Neural cell (in vitro differentiated cells): ENCODE measurements at regions not wholly inside any gene's neighbourhood (a gene's known extent, or its start where the extent isn't known, plus 50 kb on each side); places are given as distances from the start of the nearest gene placed in this dataset.

Source experiments
- H2AFZ ChIP-seq: fragments of 200-600, 300-800 bp; sonication (generic), shearing (Covaris generic); 2 replicates; pipeline ENCODE4 v1.6.0; 2014; ENCODE audit warnings: low read depth, mild to moderate bottlenecking, antibody characterized with exemption, low read length, moderate library complexity
- H3F3A ChIP-seq: fragments of 200-600 bp; shearing (Covaris generic); 2 replicates; pipeline ENCODE4 v1.6.1; 2016; ENCODE audit warnings: mild to moderate bottlenecking, moderate library complexity, mixed read lengths, antibody characterized with exemption, low read length; ENCODE audit not compliant: insufficient read depth, poor library complexity, severe bottlenecking
- H3K27ac ChIP-seq: fragments of 200-600, 300-800 bp; sonication (generic), shearing (Covaris generic); 2 replicates; pipeline ENCODE4 v1.5.1; 2014; ENCODE audit warnings: mild to moderate bottlenecking, low read length, moderate library complexity
- H3K27me3 ChIP-seq: fragments of 300-800, 200-600 bp; sonication (generic), shearing (Covaris generic); 2 replicates; pipeline ENCODE4 v1.6.0; 2014; ENCODE audit warnings: mild to moderate bottlenecking, low read depth, low read length, moderate library complexity; ENCODE audit not compliant: insufficient read depth
- H3K36me3 ChIP-seq: fragments of 300-800, 200-600 bp; sonication (generic), shearing (Covaris generic); 2 replicates; pipeline ENCODE4 v1.5.1; 2014; ENCODE audit warnings: mild to moderate bottlenecking, antibody characterized with exemption, low read length, moderate library complexity; ENCODE audit not compliant: insufficient read depth
- H3K4me2 ChIP-seq: fragments of 300-800, 200-600 bp; sonication (generic), shearing (Covaris generic); 2 replicates; pipeline ENCODE4 v1.6.0; 2014; ENCODE audit warnings: mild to moderate bottlenecking, low read length
- H3K4me3 ChIP-seq: fragments of 300-800, 200-600 bp; sonication (generic), shearing (Covaris generic); 2 replicates; pipeline ENCODE4 v1.5.1; 2014; ENCODE audit warnings: mild to moderate bottlenecking, low read length, moderate library complexity
- H3K79me2 ChIP-seq: fragments of 200-600 bp; shearing (Covaris generic); replicated peaks from 2 replicates; pipeline ENCODE4 v1.6.0; 2014; ENCODE audit warnings: mild to moderate bottlenecking, low read length, moderate library complexity; ENCODE audit not compliant: insufficient read depth
- H3K9ac ChIP-seq: fragments of 300-800, 200-600 bp; sonication (generic), shearing (Covaris generic); 2 replicates; pipeline ENCODE4 v1.6.1; 2016; ENCODE audit warnings: mild to moderate bottlenecking, low read length, mixed read lengths
- H3K9me2 ChIP-seq: fragments of 200-600 bp; shearing (Covaris generic); 2 replicates; pipeline ENCODE4 v1.6.1; 2016; ENCODE audit warnings: mild to moderate bottlenecking, low read length, mixed read lengths; ENCODE audit not compliant: insufficient read depth
- H3K9me3 ChIP-seq: fragments of 200-600, 300-800 bp; sonication (generic), shearing (Covaris generic); 2 replicates; pipeline ENCODE4 v1.6.1; 2016; ENCODE audit warnings: mild to moderate bottlenecking, mixed run types, low read length, moderate library complexity, mixed read lengths
- H4K20me1 ChIP-seq: fragments of 200-600 bp; shearing (Covaris generic); 2 replicates; pipeline ENCODE4 v1.6.1; 2016; ENCODE audit warnings: mild to moderate bottlenecking, mixed run types; ENCODE audit not compliant: insufficient read depth
- EP300 ChIP-seq: fragments of 450-650 bp; conservative IDR thresholded peaks from 2 replicates; pipeline ENCODE4 v1.6.1; 2014; ENCODE audit warnings: antibody characterized with exemption, mild to moderate bottlenecking, moderate library complexity; ENCODE audit not compliant: poor library complexity, severe bottlenecking
- EZH2 ChIP-seq: fragments of 200-600, 300-800 bp; shearing (Covaris generic), sonication (generic); IDR thresholded peaks from 2 replicates; pipeline ENCODE4 v1.6.1; 2014; ENCODE audit warnings: antibody characterized with exemption, low read length, borderline replicate concordance, mild to moderate bottlenecking; ENCODE audit not compliant: insufficient read depth, poor library complexity, severe bottlenecking
- MXI1 ChIP-seq: fragments of 450-650 bp; conservative IDR thresholded peaks from 2 replicates; pipeline ENCODE4 v1.6.1; 2014; ENCODE audit warnings: antibody characterized with exemption, mild to moderate bottlenecking; ENCODE audit not compliant: poor library complexity, severe bottlenecking
- POLR2AphosphoS5 ChIP-seq: IDR thresholded peaks from 2 replicates; pipeline ENCODE4 v1.6.1; 2012
- RAD21 ChIP-seq: fragments of 450-650 bp; conservative IDR thresholded peaks from 2 replicates; pipeline ENCODE4 v1.6.1; 2014; ENCODE audit warnings: antibody characterized with exemption, mild to moderate bottlenecking, moderate library complexity
- SMC3 ChIP-seq: fragments of 450-650 bp; conservative IDR thresholded peaks from 2 replicates; pipeline ENCODE4 v1.6.1; 2014; ENCODE audit warnings: antibody characterized with exemption, mild to moderate bottlenecking, moderate library complexity; ENCODE audit not compliant: poor library complexity
- TAF1 ChIP-seq: IDR thresholded peaks from 2 replicates; pipeline ENCODE4 v1.6.1; 2012; ENCODE audit warnings: low read depth
- TF ChIP-seq, protein P1 (sequence below): fragments of 450-650 bp; IDR thresholded peaks from 2 replicates; pipeline ENCODE4 v1.5.1; 2014; ENCODE audit warnings: antibody characterized with exemption, mild to moderate bottlenecking, moderate library complexity; ENCODE audit not compliant: poor library complexity, severe bottlenecking
- TF ChIP-seq, protein P2 (sequence below): IDR thresholded peaks from 2 replicates; pipeline ENCODE4 v1.6.1; 2012; ENCODE audit warnings: borderline replicate concordance

DNA sequence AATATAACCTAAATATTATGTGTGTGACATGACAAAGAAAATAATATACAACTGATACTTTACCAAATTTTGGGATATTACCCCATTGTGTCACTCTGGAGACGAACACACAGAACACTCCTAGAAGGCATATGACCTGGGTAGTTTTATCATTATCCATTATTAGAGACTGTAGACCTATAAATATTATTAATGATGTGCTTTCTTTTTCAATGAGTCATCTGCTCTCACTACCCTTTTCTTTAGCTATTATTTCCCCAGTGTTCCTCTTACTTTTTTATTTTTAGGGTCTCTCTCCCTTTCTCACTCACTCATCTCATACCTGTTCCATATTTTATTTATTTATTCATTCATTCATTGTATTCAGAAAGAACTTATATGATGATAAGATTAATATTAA lies 143.3 kb upstream of the ITGA4 start:
- Histone ChIP-seq H3K9me2 (no peaks in the 10 kb centered on the region), H3K4me2 (no peak overlapping the region), H3K27ac (no peak overlapping the region), H3K9ac (no peak overlapping the region), H2AFZ (no peak overlapping the region), H3K4me3 (no peak overlapping the region), H3K9me3 (no peaks in the 10 kb centered on the region), H3F3A (no peaks in the 10 kb centered on the region), H3K27me3 (no peaks in the 10 kb centered on the region), H3K36me3 (no peaks in the 10 kb centered on the region), H3K79me2 (no peaks in the 10 kb centered on the region), H4K20me1 (no peaks in the 10 kb centered on the region)
- TF ChIP-seq, protein P1, sequence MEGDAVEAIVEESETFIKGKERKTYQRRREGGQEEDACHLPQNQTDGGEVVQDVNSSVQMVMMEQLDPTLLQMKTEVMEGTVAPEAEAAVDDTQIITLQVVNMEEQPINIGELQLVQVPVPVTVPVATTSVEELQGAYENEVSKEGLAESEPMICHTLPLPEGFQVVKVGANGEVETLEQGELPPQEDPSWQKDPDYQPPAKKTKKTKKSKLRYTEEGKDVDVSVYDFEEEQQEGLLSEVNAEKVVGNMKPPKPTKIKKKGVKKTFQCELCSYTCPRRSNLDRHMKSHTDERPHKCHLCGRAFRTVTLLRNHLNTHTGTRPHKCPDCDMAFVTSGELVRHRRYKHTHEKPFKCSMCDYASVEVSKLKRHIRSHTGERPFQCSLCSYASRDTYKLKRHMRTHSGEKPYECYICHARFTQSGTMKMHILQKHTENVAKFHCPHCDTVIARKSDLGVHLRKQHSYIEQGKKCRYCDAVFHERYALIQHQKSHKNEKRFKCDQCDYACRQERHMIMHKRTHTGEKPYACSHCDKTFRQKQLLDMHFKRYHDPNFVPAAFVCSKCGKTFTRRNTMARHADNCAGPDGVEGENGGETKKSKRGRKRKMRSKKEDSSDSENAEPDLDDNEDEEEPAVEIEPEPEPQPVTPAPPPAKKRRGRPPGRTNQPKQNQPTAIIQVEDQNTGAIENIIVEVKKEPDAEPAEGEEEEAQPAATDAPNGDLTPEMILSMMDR: no peak
- TF ChIP-seq SMC3 (no peak), EZH2 (no peak), MXI1 (no peak), POLR2AphosphoS5 (no peak), RAD21 (no peak)
- TF ChIP-seq, protein P2, sequence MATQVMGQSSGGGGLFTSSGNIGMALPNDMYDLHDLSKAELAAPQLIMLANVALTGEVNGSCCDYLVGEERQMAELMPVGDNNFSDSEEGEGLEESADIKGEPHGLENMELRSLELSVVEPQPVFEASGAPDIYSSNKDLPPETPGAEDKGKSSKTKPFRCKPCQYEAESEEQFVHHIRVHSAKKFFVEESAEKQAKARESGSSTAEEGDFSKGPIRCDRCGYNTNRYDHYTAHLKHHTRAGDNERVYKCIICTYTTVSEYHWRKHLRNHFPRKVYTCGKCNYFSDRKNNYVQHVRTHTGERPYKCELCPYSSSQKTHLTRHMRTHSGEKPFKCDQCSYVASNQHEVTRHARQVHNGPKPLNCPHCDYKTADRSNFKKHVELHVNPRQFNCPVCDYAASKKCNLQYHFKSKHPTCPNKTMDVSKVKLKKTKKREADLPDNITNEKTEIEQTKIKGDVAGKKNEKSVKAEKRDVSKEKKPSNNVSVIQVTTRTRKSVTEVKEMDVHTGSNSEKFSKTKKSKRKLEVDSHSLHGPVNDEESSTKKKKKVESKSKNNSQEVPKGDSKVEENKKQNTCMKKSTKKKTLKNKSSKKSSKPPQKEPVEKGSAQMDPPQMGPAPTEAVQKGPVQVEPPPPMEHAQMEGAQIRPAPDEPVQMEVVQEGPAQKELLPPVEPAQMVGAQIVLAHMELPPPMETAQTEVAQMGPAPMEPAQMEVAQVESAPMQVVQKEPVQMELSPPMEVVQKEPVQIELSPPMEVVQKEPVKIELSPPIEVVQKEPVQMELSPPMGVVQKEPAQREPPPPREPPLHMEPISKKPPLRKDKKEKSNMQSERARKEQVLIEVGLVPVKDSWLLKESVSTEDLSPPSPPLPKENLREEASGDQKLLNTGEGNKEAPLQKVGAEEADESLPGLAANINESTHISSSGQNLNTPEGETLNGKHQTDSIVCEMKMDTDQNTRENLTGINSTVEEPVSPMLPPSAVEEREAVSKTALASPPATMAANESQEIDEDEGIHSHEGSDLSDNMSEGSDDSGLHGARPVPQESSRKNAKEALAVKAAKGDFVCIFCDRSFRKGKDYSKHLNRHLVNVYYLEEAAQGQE: no peak

DNA sequence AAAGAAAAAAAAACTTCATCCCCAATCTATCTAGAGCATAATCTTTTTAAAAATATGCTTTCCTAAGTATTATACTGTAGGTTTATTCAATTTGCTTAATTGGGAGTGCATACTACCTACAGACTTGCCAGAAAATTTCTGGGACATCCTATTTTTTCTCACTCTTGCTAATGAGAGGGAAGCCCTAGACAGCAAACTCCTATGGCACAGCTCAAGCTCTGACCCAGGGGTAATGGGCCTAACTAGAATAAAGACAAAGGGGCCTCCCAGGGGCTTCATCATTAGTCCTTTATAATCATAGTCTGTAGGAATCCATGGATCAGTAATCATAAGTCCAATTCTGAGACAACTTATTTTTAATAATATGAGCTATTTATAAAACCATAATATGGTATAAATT lies 142.6 kb upstream of the ITGA4 start:
- H2AFZ ChIP-seq: no peak overlapping the region

More for the DNA sequence above, 142.6 kb upstream of the ITGA4 start:
- TF ChIP-seq EP300 (no peak), EZH2 (no peak), TAF1 (no peak), MXI1 (no peak), SMC3 (no peak), RAD21 (no peak), POLR2AphosphoS5 (no peak)
- TF ChIP-seq, protein P2: no peak
- TF ChIP-seq, protein P1: no peak
- Histone ChIP-seq H3K9me2 (no peaks in the 10 kb centered on the region), H3F3A (no peaks in the 10 kb centered on the region), H3K27me3 (no peaks in the 10 kb centered on the region), H3K36me3 (no peaks in the 10 kb centered on the region), H3K27ac (no peak overlapping the region), H3K9me3 (no peaks in the 10 kb centered on the region), H3K4me2 (no peak overlapping the region), H3K9ac (no peak overlapping the region), H3K79me2 (no peaks in the 10 kb centered on the region), H4K20me1 (no peaks in the 10 kb centered on the region), H3K4me3 (no peak overlapping the region)
